Hindlimb muscle (tissue), 1 donor: ENCODE measurements at regions not wholly inside any gene's neighbourhood (a gene's known extent, or its start where the extent isn't known, plus 50 kb on each side); places are given as distances from the start of the nearest gene placed in this dataset.

Experiments used
- DNase-seq: peaks from one replicate; pipeline ENCODE4 v3.0.0-alpha.2; 2013

DNA sequence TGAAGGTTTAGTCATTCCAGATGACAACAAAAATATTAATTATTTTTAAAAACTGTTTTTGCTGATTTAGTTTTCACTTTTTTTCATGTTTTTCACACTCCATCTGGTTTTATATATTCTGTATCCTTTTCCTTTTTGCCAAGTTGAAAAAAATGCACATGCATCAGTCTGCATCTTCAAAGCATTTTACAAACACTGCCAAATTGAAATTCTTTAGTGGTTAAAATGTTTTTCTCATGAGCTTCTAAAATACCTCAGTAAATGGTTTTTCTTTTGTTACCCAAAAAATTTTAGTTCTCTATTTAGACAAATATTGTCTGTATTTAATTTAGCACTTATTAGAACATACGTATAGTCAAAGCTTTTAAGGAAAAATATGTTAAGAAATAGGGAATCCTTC lies 386.9 kb upstream of the HSF2 start:
- no peak for DNase-seq

DNA sequence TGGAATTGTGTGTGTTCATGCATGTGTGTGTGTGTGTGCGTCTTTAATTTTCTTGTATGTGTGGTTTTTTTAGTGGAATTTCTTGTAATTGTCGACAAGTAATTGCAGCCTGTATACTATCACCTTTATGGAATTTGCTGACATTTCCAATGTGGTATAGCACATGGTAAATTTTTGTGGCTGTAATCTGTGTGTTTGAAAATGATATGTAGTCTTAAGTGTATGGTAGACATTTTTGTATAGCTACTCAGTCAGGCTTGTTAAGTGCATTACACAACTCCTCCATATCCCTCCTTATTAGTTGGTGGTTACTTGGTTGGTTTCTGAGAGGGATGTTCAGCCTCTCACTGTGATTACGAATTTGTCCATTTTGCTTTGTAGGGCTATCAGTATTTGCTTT lies 384.5 kb upstream of the HSF2 start:
- no peak for DNase-seq

DNA sequence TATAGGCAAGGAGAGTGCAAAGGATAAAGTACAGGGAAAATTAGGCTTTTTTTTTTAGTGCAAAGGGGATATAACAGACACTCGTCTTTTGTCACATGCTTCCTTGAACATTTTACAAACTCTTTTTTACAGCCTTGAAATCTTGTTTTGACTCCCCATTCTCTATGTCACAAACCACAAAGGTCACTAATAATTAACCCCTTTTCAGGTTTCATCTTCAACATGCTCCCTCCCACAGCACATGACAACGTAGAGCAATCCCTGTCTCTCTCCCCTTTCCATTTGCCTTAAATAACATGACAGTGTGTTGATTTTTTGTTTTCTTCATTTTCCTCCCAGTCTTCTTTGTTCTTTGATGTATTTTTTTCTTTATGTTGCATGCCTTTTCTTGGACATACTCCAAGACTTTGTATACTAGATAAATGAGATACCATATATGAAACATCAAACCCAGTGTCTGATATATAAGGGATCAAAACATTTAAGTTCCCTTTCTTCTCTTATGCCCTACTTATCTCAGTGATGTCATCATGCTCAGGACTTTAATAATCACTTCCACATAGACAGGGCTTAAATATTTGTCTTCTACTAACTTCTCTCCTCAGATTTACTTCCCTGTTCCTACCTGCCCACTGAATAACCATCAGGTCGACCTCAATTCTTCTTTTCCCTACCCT lies 378.7 kb upstream of the HSF2 start:
- DNase-seq: no peak

DNA sequence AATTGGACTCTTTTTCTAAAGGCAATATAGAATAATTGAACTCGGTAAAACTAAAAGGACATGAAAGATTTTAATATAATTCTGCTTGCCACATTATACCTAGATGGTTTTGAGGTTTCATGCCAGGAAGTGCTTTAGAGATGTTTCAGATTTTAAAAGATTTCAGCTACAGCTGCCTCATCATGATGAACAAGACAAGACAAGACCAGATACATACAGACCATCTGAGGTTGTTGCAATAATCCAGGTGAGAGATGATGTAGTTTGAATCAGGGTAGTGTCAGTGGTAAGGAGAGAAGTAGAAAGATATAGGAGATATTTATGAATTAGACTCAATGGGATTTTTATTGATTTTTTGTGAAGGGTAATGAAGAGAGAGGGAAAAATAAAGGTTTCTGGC lies 374.3 kb upstream of the HSF2 start:
- DNase-seq: no peak

DNA sequence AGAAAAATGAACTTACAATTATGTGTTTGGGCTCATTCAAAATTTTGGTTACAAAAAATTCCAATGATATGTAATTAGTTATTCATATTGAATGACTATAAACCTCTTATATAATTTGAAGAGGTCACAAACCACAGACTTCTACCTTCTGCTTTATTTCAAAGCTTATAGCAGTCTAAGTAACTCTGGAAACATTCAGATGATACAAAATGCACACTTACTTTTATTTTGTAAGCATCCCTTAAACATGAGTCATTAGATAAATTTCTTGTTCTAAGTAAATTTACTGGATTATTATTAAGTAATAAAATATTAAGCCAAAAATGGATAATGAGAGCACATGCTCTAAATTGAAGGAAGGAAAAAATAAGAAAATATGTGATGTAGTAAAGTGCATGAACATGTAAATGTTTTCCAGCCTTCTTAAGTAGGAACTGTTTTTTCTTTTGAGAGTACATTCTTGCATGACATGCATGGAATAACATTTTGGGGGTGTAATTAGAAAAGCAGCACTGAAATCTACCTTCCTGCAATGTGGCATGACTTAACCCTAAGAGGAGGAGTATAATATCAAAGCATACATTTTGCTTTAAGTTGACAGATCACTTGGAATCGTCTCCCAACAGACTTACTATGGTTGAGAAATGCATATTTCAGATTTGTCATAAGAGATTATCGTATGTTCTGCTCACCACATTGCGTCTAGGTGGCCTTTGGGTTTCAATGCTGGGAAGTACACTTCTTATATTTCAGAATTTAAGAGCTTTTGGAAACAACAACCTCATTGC lies 372.7 kb upstream of the HSF2 start:
- no peak for DNase-seq

DNA sequence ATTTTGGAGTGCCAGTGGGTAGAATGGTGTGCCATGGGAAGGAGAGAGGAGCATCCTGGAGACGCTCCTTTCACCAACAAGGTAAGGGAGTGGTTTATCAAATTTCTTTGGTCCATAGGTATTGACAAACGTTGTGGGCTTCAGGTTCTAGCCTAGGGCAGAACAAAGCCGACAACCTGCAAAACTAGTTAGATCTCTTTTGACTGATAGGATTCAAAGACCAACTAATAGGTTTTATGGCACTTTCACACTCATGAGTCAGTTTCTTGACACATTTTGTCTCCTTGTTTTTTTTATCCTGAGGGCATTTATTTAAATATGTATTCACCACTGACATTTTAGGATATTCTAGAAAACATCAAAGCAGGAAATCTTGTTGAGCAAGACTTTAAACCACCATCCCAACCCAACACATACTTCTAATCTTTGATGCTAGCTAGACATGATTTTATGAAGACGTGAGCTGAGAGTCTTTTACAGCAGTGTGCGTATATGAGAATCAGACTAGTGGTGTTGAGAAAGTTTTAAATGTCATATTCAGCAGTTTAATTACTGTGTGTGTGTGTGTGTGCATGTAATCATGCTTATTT lies 370.4 kb upstream of the HSF2 start:
- no peak for DNase-seq

DNA sequence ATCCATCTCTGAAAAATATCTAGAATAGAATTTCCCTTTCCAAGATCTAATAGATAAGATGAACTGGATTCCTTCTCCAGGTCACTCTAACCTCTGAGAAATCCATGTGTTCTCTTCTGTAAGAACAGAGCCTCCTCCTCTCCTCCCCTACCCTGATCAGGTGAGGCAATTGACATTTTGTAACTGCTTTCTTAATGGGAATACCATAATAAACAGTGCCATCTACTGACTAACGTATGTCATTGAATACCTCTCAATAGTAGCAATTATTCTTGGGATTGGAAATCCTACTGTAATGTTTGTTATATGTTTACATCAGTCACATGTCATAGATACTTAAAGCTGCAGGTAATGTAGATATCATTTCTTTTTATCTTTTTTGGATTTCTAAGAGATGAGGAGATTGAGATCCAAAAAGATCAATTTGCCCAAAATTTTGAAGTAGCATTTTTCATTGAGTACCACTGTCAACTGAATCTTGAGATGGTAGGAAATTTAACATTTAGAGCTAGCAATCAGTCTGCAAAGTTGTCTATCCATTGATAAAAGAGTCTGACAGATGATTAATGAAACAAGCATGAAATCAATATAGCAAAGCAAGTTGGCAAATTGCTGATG lies 365.8 kb upstream of the HSF2 start:
- peak; percentile 50 for DNase-seq

DNA sequence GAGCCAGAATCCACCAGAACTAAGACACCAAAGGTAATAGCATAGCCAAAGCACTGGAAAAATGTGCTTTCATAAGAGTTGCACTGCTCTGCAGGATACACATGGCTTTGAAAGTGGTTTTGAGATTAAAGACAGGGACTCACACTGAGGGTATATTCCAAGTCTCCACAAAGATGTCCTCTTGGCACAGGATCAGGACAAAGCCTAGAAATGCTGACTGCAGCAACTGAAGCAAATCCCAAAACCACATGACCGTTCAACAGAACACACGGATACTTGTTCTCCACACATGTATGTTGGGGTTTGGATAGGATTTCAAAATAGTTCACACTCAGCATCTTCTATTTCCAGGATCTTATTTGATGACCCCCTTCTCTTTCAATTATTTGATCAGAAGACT lies 364.3 kb upstream of the HSF2 start:
- DNase-seq: no peak

DNA sequence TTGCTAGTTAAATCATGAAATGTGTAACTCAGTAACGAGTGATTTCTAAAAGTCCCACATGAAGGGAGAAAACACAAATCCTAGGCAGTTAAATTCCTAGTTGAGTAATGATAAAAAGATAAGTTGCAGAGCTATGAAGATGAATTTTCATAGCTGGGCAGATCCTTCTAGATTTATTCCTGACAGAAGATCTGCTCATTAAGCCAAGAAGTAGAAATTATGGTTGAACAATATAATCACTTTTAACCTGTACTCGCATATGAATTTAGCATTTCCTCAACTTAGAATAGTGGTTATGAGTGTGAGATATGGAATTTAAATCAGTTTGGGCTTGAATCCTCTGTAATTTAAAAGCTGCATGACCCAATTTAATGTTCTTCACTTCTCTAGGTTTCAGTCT lies 359.2 kb upstream of the HSF2 start:
- DNase-seq: no peak

DNA sequence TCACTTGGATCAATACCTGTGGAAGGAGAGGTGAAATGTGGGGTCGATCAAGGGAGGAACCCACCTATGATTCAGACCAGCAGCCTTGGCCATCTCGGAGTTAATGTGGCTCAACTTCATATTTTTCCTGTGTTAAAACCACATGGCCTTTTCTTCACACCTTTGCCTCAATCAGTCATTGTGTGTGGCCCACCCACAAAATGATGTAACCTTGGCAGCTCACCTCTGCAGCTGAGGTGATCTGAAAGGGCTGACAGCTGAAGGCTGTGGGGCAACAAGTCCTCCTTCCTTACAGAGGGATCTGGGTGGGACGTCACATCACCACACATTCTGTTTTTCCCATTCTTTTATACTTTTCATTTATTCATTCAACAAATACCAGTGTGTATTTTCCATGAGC lies 357.1 kb upstream of the HSF2 start:
- DNase-seq: no peak

DNA sequence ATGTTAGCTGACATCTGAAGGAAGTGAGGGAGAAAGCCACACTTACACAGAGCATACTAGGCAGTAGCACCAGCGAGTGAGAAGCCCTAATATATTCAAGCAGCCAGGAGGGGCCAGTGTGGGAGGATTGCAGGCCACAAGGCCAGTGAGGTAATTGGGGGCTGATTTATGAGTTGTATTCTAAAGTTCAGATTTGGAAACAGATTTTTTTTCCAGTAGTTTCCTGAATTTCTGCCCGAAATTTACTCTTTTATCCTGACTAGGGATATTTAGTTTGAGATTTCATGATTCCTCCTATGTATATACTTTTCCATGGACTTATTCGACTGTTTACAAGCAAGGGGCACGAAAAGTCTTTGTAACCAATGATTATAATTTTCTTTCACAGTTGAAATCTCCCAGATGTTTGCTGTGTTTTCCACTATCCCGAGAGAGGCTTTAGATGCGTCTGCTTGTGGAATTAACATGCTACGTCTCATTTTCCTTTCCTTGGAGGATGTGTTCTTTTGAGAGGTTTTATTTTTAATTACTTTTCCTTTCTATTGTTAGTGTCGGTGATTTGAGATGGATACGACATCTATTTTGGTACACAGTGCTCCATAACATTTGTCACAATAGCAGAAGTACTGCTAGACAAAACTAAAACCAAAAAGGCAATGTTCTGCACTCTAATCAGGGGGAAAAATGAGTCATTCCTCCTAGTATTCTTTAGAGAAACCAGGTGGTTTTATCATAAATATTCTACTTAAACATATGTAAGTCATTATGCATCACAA lies 356.3 kb upstream of the HSF2 start:
- DNase-seq: peak; percentile 79

DNA sequence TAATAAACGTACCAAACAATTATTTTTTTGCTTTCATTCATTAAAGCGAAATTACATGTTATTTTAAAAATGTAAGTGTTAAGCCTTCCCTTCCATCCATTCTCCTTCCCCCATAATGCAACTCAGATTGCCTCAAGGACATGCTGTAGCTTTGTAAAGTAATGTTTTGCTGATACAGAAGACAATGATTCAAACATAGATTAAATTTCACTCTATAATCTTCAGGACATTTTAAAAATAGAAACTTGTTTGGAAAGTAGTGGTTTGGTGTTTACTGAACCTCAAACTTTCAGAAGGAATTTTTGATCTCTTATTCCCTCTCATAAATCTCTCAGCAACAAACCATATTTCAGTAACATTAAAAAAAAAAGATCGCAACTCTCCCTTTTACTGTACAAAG lies 350.9 kb upstream of the HSF2 start:
- DNase-seq: no peak

DNA sequence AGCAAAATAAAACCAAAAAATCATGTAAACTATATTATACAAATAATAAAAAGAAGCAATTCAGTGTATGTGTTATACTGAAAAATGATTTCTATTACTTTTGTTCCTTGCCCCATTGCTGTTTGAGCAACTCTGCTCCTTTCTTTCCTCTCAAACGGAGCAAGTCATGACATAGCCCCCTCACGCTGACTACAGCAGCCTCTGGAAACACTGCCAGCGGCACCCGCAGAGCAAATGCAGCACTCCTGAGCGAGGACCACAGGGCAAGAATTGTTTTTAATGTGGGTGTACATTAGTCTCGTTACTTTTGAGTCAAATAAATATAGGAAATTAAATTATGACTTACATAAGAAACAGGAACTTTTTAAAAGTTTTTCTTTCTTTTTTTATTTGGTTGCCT lies 350.1 kb upstream of the HSF2 start:
- no peak for DNase-seq

DNA sequence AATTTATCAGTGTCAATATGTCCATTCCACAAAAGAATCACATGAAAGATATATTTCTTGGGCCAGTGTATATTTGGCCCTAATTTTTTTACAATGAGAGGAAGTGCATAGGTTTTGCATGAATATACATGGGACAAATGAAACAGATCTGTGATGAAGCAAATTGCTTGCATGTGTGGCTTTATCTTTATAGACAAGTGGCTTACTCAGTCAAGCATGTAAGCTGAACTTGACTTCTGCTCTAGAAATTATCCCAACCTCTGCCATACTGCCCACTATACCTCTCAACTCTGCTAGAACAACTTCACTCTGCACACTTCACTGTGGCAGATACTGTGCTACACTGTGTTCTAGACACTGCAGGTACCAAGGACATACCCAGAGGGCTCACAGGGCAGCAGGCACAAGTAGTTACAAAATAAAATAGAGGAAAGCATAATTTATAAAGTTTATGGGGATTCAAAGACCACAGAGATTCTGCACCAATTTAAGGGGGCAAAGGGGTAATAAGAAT lies 349.2 kb upstream of the HSF2 start:
- no peak for DNase-seq

DNA sequence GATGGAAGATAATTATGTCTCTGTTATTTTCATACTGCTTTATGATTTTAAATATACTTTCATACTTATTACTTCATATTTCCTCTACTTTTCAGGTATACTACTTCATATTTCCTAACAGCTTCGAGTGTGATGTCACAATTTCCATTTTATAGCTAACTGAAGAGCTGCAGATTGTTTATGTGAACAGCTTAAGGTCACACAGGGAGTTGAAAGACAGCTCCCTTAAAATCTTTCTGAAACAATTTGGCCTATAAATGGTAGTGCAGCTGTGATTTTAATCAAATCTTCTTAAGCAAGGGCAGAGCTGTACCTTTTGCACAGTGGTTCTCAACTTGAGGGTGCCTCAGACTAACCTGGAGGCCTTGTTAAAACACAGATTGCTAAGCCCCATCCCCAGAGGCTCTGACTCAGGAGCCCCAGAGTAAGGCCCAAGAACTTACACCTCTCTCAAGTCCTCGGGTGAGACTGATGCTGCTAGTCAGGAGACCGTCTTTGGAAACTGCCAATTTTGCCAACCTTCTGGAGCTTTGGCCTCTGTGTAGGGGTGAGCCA lies 347.0 kb upstream of the HSF2 start:
- no peak for DNase-seq

DNA sequence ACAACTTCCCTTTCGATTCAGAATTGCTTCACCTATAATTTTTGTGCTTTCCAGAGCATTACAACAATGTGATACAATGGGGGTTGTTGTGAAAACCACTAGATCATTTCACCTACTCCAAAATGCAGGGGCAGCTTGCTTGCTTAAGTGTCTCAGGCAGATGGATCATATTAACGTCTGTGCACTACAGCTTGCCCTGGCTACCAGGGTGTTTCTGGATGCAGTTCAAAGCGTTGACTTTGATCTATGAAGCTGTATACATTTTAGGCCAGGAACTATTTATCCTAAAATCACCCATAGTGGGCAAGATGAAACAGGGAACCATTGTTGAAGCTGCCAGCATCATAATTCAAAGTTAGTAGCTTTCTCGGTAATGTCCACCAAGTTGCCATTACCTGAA lies 339.5 kb upstream of the HSF2 start:
- DNase-seq: no peak

DNA sequence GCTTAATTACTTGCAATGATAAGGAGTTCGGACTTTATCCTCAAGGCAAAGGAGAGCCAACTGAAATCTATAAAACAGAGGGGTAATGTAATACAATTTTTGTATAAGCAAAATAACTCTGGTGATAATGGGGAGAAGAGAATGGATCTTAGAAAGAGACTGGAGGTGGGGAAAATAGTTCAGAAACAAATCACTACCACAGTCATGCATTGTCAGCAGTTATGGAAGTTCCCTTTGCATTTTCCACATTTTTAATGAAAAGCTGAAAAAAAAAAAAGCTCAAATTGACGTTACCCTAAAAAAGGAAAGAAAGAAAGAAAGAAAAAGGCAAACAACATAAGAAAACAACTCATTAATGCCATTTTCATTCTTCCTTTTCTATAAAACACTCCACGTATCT lies 337.6 kb upstream of the HSF2 start:
- no peak for DNase-seq

DNA sequence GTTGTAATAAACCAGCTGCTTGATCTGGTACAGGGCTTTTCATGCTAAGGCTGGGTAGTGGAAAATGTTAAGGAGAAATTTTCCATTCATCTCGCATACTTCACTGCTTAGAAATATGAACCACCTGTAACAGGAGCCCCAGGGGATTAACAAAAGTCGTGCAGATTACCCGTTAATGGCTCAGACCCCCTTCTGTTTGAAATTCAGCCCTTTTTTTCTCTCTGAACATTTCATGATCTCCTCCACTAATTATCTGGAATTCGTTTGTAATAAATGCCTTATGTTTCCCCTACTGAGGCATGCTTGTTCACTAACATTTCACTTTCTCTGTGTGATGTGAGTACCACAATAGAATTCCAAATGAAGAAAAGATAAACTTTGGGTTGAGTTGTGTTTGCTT lies 336.4 kb upstream of the HSF2 start:
- DNase-seq: peak; percentile 46

DNA sequence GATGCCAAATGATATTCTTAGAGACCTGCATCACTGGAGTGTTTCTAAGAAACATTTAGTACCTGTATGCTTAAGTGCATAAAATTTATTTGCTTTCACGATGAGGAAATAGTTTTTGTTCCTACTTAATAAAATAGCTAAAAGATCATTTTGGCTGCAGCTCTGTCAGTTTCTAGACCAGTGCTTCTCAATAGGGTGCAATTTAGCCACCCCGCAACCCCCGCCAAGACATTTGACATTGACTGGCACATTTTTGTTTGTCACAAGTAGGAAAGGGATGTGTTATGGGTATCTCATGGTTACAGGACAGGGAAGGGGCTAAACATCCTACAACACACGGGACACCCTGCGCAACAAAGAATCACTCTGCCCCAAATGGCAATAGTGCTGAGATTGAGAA lies 335.7 kb upstream of the HSF2 start:
- DNase-seq: no peak

DNA sequence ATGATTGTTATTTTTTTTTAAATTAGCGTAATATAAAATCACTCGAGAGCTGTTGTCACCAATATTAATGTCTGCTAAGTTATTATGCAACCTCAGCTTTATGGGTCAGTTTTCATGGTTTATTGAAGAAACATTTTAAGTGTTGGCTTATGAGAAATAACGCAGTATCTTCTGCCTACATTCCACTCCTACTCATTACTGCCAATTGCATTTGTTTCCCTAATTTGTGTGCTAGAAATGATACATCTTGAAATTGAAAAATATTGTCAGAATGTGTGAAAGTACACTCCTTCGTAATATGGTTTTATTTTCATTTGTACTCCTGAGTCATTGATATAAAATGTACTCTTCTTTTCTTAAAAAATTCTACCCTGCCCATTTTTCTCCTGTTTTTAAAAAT lies 333.3 kb upstream of the HSF2 start:
- DNase-seq: no peak

DNA sequence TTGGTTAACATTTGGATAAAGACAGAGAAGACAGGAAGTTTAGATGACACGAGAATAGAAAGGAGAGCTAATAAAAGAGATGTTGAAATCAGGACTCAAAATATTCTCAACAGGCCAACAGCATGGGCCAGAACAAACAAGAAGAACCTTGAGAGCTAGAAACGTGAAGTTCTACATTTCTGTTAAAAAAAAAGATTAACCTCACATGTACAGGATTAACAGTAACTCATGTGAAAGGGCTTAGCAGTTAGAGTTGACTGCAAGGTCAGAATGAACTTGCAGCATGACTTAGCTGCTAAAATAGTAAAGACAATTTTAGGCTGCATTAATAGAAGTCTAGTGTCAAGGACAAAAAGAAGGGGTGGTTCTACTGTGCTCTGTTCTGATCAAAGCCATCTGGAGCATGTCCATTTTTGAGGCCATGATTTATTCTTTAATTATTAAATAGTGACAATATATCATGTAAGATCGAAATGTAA lies 331.1 kb upstream of the HSF2 start:
- no peak for DNase-seq

DNA sequence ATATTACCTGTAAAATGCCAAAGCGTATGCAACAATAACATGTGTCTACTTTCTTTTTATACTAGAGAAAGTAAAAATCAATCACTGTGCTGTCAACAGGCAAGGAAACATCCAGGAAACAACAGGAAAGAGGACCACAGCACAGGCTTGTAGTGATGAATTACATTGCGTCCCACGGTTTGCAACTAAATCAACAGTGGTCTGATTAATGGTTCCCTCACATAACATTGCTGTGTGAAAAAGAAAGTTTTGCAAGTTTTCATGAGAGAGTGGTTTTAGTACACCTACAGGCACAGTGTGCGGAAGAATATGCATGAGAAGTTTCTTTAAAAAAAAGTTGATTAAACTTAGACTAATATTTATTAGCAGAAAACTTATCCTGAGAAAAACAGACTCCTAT lies 329.5 kb upstream of the HSF2 start:
- no peak for DNase-seq
